ENCODE measurements at regions not wholly inside any gene's neighbourhood (a gene's known extent, or its start where the extent isn't known, plus 50 kb on each side); places are given as distances from the start of the nearest gene placed in this dataset.

DNA sequence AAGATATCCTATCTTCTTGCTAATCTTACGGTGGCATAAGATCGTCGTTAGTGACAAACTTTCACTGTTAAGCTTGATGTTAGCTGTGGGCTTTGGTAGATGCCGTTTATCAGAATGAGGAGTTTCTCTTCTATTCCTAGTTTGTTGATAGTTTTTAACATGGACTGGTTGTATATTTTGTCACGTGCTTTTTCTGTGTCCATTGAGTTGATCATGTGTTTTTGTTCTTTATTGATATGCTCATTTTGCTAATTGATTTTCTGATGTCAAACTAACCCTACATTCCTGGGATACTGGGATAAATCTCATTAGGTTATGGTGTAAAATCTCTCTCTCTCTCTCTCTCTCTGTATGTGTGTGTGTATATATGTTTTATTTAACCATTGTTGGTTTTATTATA, 545.1 kb downstream of the AACS start:
- H3K27me3 ChIP-seq (ENCODE audit: control insufficient read depth in 1 of 2, insufficient read depth in 2 of 2, low read length in 2 of 2): no peaks in the 10 kb centered on the region
- H3K4me3 ChIP-seq (ENCODE audit: low read depth in 1 of 2, low read length in 2 of 2): no peak overlapping the region
- 81 to 82% methylated on average over 5 of the region's 5 CpGs for WGBS, 2 donors

DNA sequence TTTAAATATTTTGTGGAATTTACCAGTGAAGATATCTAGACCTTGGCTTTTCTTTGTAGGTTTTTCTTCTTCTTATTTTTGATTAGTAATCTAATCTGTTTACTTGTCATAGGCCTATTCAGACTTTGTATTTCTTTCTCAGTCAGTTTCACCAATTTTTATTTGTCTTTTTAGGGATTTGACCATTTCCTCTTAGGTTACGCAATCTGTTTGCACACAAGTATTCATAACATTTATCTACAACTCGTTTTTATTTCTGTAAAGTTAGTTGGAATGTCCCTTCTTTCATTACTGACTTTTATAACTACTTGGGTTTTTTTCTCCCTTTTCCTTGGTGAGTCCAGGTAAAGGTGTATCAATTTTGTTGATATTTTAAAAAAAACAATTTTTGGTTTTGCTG, 545.7 kb downstream of the AACS start:
- Histone ChIP-seq H3K27me3 (ENCODE audit: control insufficient read depth in 1 of 2, insufficient read depth in 2 of 2, low read length in 2 of 2) (no peaks in the 10 kb centered on the region), H3K9me3 (ENCODE audit: control insufficient read depth in 2 of 2, insufficient read depth in 1 of 2, low read depth in 1 of 2, low read length in 1 of 2) (no peaks in the 10 kb centered on the region), H3K27ac (ENCODE audit: low read depth in 2 of 2, low read length in 1 of 2) (no peak overlapping the region), H3K4me1 (ENCODE audit: control insufficient read depth in 2 of 2, insufficient read depth in 2 of 2, low read length in 1 of 2) (no peaks in the 10 kb centered on the region), H3K4me3 (ENCODE audit: low read depth in 1 of 2, low read length in 2 of 2) (no peak overlapping the region), H3K36me3 (ENCODE audit: control insufficient read depth in 2 of 2, insufficient read depth in 2 of 2, low read length in 1 of 2) (no peaks in the 10 kb centered on the region)
- 55 to 64% methylated on average over 2 of the region's 2 CpGs for WGBS, 2 donors

More for the DNA sequence above, 545.1 kb downstream of the AACS start:
- no peaks in the 10 kb centered on the region for H3K4me1 ChIP-seq (ENCODE audit: control insufficient read depth in 2 of 2, insufficient read depth in 2 of 2, low read length in 1 of 2)
- no peaks in the 10 kb centered on the region for H3K9me3 ChIP-seq (ENCODE audit: control insufficient read depth in 2 of 2, insufficient read depth in 1 of 2, low read depth in 1 of 2, low read length in 1 of 2)
- H3K36me3 ChIP-seq (ENCODE audit: control insufficient read depth in 2 of 2, insufficient read depth in 2 of 2, low read length in 1 of 2): no peaks in the 10 kb centered on the region
- H3K27ac ChIP-seq (ENCODE audit: low read depth in 2 of 2, low read length in 1 of 2): no peak overlapping the region

DNA sequence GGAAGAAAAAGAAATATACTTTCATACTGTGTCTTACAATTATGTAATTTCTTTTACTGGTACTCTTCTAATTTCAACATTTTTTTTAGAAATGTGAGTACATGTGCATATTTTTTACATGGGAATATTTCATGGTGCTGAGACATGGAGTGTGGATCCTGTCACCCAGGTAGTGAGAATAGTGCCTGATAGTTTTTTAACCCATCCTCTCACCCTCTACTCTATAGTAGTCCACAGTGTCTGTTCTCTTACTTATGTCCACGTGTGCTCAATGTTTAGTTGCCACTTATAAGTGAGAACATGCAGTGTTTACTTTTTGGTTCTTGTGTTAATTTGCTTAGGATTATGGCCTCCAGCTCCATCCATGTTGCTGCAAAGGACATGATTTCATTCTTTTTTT, 548.8 kb downstream of the AACS start:
- 80 to 83% methylated on average over 1 of the region's 1 CpG for WGBS, 2 donors

DNA sequence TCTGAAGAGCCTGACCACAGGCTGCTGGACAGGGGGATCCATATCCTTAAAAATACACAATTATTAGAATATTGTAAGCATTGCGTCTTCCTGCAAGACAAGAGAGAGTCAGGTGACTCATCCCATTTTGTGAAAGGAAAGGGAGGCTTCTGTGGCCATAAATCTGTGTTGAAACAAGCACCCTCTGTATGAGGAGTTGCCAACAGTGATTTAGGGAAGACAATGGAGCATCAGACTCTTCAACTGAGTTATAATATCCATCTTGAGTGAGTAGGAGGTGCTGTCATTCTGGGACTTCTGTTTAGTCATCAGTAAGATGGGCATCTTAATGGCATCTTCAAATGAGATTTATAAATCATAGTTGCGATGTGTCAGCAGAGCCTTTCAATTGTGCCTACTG, 554.5 kb downstream of the AACS start:
- Histone ChIP-seq H3K4me1 (ENCODE audit: control insufficient read depth in 2 of 2, insufficient read depth in 2 of 2, low read length in 1 of 2) (no peaks in the 10 kb centered on the region), H3K4me3 (ENCODE audit: low read depth in 1 of 2, low read length in 2 of 2) (no peak overlapping the region), H3K27ac (ENCODE audit: low read depth in 2 of 2, low read length in 1 of 2) (no peak overlapping the region), H3K9me3 (ENCODE audit: control insufficient read depth in 2 of 2, insufficient read depth in 1 of 2, low read depth in 1 of 2, low read length in 1 of 2) (no peaks in the 10 kb centered on the region), H3K36me3 (ENCODE audit: control insufficient read depth in 2 of 2, insufficient read depth in 2 of 2, low read length in 1 of 2) (no peaks in the 10 kb centered on the region), H3K27me3 (ENCODE audit: control insufficient read depth in 1 of 2, insufficient read depth in 2 of 2, low read length in 2 of 2) (no peaks in the 10 kb centered on the region)
- WGBS, 2 donors: 47 to 52% methylated on average over 2 of the region's 2 CpGs

More for the DNA sequence above, 548.8 kb downstream of the AACS start:
- Histone ChIP-seq H3K36me3 (ENCODE audit: control insufficient read depth in 2 of 2, insufficient read depth in 2 of 2, low read length in 1 of 2) (no peaks in the 10 kb centered on the region), H3K4me3 (ENCODE audit: low read depth in 1 of 2, low read length in 2 of 2) (no peak overlapping the region), H3K27me3 (ENCODE audit: control insufficient read depth in 1 of 2, insufficient read depth in 2 of 2, low read length in 2 of 2) (no peaks in the 10 kb centered on the region), H3K27ac (ENCODE audit: low read depth in 2 of 2, low read length in 1 of 2) (no peak overlapping the region), H3K4me1 (ENCODE audit: control insufficient read depth in 2 of 2, insufficient read depth in 2 of 2, low read length in 1 of 2) (no peaks in the 10 kb centered on the region), H3K9me3 (ENCODE audit: control insufficient read depth in 2 of 2, insufficient read depth in 1 of 2, low read depth in 1 of 2, low read length in 1 of 2) (no peaks in the 10 kb centered on the region)

DNA sequence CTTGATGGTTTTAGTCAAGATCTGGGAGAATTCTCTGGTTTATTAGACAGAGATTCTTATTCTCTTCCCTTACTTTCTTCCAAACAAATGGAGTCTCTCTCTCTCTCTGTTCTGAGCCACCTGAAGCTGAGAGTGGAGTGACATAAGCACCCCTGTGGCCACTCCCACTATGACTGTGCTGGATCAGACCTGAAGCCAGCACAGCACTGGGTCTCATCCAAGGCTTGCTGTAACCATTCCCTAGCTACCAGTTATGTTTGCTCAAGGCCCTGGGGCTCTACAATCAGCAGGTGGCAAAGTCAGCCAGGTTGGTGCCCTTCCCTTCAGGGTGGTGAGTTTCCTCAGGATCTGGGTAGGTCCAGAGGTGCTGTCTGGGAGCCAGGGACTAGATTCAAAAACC, 568.5 kb downstream of the AACS start:
- H3K27ac ChIP-seq (ENCODE audit: low read depth in 2 of 2, low read length in 1 of 2): peak overlapping the region in 1 of 2 donors; percentile 58
- H3K27me3 ChIP-seq (ENCODE audit: control insufficient read depth in 1 of 2, insufficient read depth in 2 of 2, low read length in 2 of 2): no peaks in the 10 kb centered on the region
- H3K4me1 ChIP-seq (ENCODE audit: control insufficient read depth in 2 of 2, insufficient read depth in 2 of 2, low read length in 1 of 2): peaks cover 0 to 6% of the 10 kb centered on the region in 2 donors
- H3K9me3 ChIP-seq (ENCODE audit: control insufficient read depth in 2 of 2, insufficient read depth in 1 of 2, low read depth in 1 of 2, low read length in 1 of 2): peaks cover 0 to 3% of the 10 kb centered on the region in 2 donors
- no peaks in the 10 kb centered on the region for H3K36me3 ChIP-seq (ENCODE audit: control insufficient read depth in 2 of 2, insufficient read depth in 2 of 2, low read length in 1 of 2)
- H3K4me3 ChIP-seq (ENCODE audit: low read depth in 1 of 2, low read length in 2 of 2): no peak overlapping the region

DNA sequence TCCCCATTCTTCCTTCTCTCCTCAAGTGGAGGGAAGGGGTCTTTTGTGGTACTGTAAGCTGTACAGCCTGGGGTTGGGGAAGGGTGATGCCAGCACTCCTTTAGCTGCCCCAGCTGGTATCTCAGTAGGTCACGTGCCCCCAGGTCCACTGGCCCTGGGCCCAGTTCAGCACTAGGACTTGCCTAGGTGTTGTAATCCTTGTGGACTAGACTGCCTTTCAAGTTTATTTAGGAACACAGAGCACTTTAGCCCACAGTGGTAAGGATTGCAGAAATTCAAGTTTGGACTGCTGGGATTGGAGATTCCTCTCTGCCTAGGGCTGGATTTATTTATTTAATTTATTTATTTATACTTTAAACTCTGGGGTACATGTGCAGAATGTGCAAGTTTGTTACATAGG, 569.6 kb downstream of the AACS start:
- Histone ChIP-seq H3K36me3 (ENCODE audit: control insufficient read depth in 2 of 2, insufficient read depth in 2 of 2, low read length in 1 of 2) (no peaks in the 10 kb centered on the region), H3K4me1 (ENCODE audit: control insufficient read depth in 2 of 2, insufficient read depth in 2 of 2, low read length in 1 of 2) (peaks cover 0 to 6% of the 10 kb centered on the region in 2 donors), H3K27ac (ENCODE audit: low read depth in 2 of 2, low read length in 1 of 2) (no peak overlapping the region), H3K9me3 (ENCODE audit: control insufficient read depth in 2 of 2, insufficient read depth in 1 of 2, low read depth in 1 of 2, low read length in 1 of 2) (peaks cover under 1 to 3% of the 10 kb centered on the region in 2 donors), H3K4me3 (ENCODE audit: low read depth in 1 of 2, low read length in 2 of 2) (no peak overlapping the region), H3K27me3 (ENCODE audit: control insufficient read depth in 1 of 2, insufficient read depth in 2 of 2, low read length in 2 of 2) (no peaks in the 10 kb centered on the region)
- 48 to 50% methylated on average over 1 of the region's 1 CpG for WGBS, 2 donors

DNA sequence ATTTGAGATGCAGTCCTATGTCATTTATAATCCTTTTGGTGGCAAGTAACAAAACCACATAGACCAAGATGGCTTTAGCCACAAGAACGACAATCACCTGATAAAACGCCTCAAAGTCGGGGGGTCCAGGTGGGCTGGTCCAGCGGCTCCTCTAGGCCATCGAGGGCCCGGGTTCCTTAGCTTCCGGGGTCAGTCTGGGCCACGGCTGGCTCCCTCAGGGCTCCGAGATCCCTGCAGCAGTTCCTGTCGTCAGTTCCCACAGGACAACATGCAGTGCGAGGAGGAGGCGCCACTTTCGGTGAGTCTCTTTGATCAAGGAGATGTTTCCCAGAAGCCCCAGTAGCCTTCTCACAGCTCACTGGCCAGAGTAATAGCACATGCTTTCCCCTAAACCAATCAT, 574.6 kb downstream of the AACS start:
- Histone ChIP-seq H3K4me3 (ENCODE audit: low read depth in 1 of 2, low read length in 2 of 2) (no peak overlapping the region), H3K9me3 (ENCODE audit: control insufficient read depth in 2 of 2, insufficient read depth in 1 of 2, low read depth in 1 of 2, low read length in 1 of 2) (peaks cover 0 to 3% of the 10 kb centered on the region in 2 donors), H3K27me3 (ENCODE audit: control insufficient read depth in 1 of 2, insufficient read depth in 2 of 2, low read length in 2 of 2) (no peaks in the 10 kb centered on the region), H3K36me3 (ENCODE audit: control insufficient read depth in 2 of 2, insufficient read depth in 2 of 2, low read length in 1 of 2) (no peaks in the 10 kb centered on the region), H3K4me1 (ENCODE audit: control insufficient read depth in 2 of 2, insufficient read depth in 2 of 2, low read length in 1 of 2) (peaks cover 0 to 2% of the 10 kb centered on the region in 2 donors), H3K27ac (ENCODE audit: low read depth in 2 of 2, low read length in 1 of 2) (no peak overlapping the region)
- 90 to 91% methylated on average over 13 of the region's 13 CpGs for WGBS, 2 donors

DNA sequence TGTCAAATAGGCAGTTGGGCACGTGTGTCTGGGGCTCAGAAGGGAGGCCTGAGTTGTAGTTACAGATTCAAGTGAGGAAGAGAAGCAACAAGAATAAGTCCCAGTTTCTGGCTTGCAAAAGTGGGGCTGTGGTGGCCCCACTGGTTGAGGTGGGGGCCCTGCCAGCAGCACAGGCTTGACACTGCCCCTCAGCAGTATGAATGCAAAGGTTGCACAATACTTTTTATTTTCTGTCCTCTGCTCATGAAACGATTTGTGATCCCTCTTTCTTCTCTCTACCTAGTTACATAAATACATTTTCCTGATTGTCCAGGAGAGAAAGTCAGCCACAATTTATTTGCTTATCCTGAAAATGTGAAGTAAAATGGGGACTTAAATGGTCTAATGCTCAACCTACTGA, 577.8 kb downstream of the AACS start:
- Histone ChIP-seq H3K4me3 (ENCODE audit: low read depth in 1 of 2, low read length in 2 of 2) (no peak overlapping the region), H3K9me3 (ENCODE audit: control insufficient read depth in 2 of 2, insufficient read depth in 1 of 2, low read depth in 1 of 2, low read length in 1 of 2) (peaks cover 0 to 3% of the 10 kb centered on the region in 2 donors), H3K27ac (ENCODE audit: low read depth in 2 of 2, low read length in 1 of 2) (no peak overlapping the region), H3K36me3 (ENCODE audit: control insufficient read depth in 2 of 2, insufficient read depth in 2 of 2, low read length in 1 of 2) (no peaks in the 10 kb centered on the region), H3K4me1 (ENCODE audit: control insufficient read depth in 2 of 2, insufficient read depth in 2 of 2, low read length in 1 of 2) (peaks cover 0 to 2% of the 10 kb centered on the region in 2 donors), H3K27me3 (ENCODE audit: control insufficient read depth in 1 of 2, insufficient read depth in 2 of 2, low read length in 2 of 2) (no peaks in the 10 kb centered on the region)
- WGBS, 2 donors: 73 to 75% methylated on average over 2 of the region's 2 CpGs

DNA sequence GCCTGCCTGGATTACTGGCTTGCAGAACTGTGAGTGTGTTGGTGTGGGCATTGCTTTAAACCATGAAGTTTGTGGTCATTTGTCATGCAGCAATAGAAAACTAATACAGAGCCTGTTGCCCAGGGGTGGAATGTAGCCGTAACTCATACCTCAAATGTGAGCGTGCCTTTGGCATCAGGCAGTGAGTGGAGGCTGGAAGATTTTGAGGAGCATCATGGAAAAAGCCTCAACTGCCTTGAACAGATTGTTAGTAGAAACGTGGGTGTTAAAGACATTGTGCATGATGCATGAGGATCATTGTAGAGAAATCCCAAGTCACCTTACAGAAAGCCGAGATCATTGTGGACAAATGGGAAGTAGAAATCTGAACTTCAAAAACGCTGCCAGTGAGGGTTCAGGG, 580.5 kb downstream of the AACS start:
- peaks cover 0 to 2% of the 10 kb centered on the region in 2 donors for H3K4me1 ChIP-seq (ENCODE audit: control insufficient read depth in 2 of 2, insufficient read depth in 2 of 2, low read length in 1 of 2)
- H3K9me3 ChIP-seq (ENCODE audit: control insufficient read depth in 2 of 2, insufficient read depth in 1 of 2, low read depth in 1 of 2, low read length in 1 of 2): no peaks in the 10 kb centered on the region
- 72 to 78% methylated on average over 5 of the region's 5 CpGs for WGBS, 2 donors
- H3K27me3 ChIP-seq (ENCODE audit: control insufficient read depth in 1 of 2, insufficient read depth in 2 of 2, low read length in 2 of 2): no peaks in the 10 kb centered on the region
- H3K27ac ChIP-seq (ENCODE audit: low read depth in 2 of 2, low read length in 1 of 2): no peak overlapping the region
- no peaks in the 10 kb centered on the region for H3K36me3 ChIP-seq (ENCODE audit: control insufficient read depth in 2 of 2, insufficient read depth in 2 of 2, low read length in 1 of 2)
- H3K4me3 ChIP-seq (ENCODE audit: low read depth in 1 of 2, low read length in 2 of 2): no peak overlapping the region

DNA sequence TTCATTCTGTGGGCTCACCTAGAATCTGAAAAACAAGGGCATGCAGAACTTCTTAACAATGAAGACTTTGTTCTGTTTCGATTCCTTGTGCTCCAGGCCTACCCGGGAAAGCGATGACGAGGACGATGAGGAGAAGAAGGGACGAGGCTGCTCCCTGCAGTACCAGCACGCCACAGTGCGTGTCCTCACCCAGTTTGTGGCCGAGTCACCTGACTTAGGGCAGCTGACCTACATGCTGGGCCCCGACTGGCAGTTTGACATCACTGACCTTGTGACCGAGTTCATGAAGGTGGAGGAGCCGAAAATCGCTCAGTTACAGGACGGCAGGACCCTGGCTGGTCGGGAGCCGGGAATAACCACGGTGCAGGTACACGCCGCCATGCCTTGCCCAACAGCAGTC, 585.4 kb downstream of the AACS start:
- no peaks in the 10 kb centered on the region for H3K27me3 ChIP-seq (ENCODE audit: control insufficient read depth in 1 of 2, insufficient read depth in 2 of 2, low read length in 2 of 2)
- no peak overlapping the region for H3K4me3 ChIP-seq (ENCODE audit: low read depth in 1 of 2, low read length in 2 of 2)
- WGBS, 2 donors: 93% methylated on average over 19 of the region's 19 CpGs
- no peaks in the 10 kb centered on the region for H3K4me1 ChIP-seq (ENCODE audit: control insufficient read depth in 2 of 2, insufficient read depth in 2 of 2, low read length in 1 of 2)
- no peaks in the 10 kb centered on the region for H3K9me3 ChIP-seq (ENCODE audit: control insufficient read depth in 2 of 2, insufficient read depth in 1 of 2, low read depth in 1 of 2, low read length in 1 of 2)
- H3K27ac ChIP-seq (ENCODE audit: low read depth in 2 of 2, low read length in 1 of 2): no peak overlapping the region
- no peaks in the 10 kb centered on the region for H3K36me3 ChIP-seq (ENCODE audit: control insufficient read depth in 2 of 2, insufficient read depth in 2 of 2, low read length in 1 of 2)
